Esophagus muscularis mucosa (tissue), 3 donors: ENCODE measurements at regions not wholly inside any gene's neighbourhood (a gene's known extent, or its start where the extent isn't known, plus 50 kb on each side); places are given as distances from the start of the nearest gene placed in this dataset.

Source experiments
- POLR2A ChIP-seq: fragments of 450-650 bp; IDR thresholded peaks from one replicate; pipeline ENCODE4 v1.6.1; 2017; ENCODE audit warnings: antibody characterized with exemption, moderate library complexity, mild to moderate bottlenecking, low read depth
- POLR2AphosphoS5 ChIP-seq, 2 donors: sonication (generic); formaldehyde crosslinking; IDR thresholded peaks; one replicate each; pipeline ENCODE4 v1.6.1; 2017; ENCODE audit warnings: antibody characterized with exemption in 2 of 2
- TF ChIP-seq, protein P1 (sequence below), 3 experiments: fragments of 200-600 bp in 2 of 3; fragments of 450-650 bp in 1 of 3; sonication (generic) in 2 of 3; IDR thresholded peaks; one replicate each; pipeline ENCODE4 v1.5.1; 2017 to 2019; ENCODE audit warnings: antibody characterized with exemption in 3 of 3, mild to moderate bottlenecking in 2 of 3, moderate library complexity in 1 of 3

DNA sequence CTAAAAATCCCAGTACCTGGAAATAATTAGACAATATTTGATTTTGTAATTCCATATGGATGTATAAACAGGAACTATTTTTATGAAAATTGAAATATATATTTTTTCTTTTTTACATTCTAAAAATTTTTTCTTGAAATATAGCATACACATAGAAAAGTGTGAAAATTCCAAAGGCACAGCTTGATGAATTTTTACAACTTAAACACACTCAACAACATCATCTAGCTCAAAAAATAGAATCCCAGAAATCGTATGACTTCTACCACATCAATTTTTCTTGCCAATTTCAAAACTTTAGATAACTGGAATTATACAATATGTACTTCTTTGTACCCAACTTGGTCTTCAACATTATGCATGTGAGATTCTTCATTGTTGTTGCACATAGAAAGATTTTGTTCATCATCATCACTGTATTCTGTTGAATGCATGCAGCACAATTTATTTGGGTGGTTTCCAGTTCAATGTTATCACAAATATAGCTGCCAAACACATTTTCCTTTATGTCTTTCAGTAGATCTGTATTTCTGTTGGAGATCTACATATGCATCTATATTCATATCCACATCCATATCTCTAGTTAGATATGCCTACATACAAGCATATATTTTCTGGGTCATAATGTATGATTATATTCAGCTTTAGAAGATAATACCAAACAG lies 340.7 kb upstream of the SLIT2 start:
- TF ChIP-seq, protein P1, sequence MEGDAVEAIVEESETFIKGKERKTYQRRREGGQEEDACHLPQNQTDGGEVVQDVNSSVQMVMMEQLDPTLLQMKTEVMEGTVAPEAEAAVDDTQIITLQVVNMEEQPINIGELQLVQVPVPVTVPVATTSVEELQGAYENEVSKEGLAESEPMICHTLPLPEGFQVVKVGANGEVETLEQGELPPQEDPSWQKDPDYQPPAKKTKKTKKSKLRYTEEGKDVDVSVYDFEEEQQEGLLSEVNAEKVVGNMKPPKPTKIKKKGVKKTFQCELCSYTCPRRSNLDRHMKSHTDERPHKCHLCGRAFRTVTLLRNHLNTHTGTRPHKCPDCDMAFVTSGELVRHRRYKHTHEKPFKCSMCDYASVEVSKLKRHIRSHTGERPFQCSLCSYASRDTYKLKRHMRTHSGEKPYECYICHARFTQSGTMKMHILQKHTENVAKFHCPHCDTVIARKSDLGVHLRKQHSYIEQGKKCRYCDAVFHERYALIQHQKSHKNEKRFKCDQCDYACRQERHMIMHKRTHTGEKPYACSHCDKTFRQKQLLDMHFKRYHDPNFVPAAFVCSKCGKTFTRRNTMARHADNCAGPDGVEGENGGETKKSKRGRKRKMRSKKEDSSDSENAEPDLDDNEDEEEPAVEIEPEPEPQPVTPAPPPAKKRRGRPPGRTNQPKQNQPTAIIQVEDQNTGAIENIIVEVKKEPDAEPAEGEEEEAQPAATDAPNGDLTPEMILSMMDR (IDR thresholded peaks at IDR 0.05), result no peak
- no peak for TF ChIP-seq POLR2A
- TF ChIP-seq POLR2AphosphoS5 (IDR thresholded peaks at IDR 0.05), result no peak
